Activated CD8-positive, alpha-beta memory T cell treated with anti-CD3 and anti-CD28 coated beads, Interleukin-2, amount 50 U/mL, for 24 hours (primary cell): ENCODE measurements at regions not wholly inside any gene's neighbourhood (a gene's known extent, or its start where the extent isn't known, plus 50 kb on each side); places are given as distances from the start of the nearest gene placed in this dataset.

Experiments used
- DNase-seq: peaks from one replicate; pipeline ENCODE4 v3.0.0-alpha.2; 2020; ENCODE audit errors: extremely low read depth

GRCh38 chr21:37967036-37967435 lies 50.8 kb upstream of the KCNJ6 start:
- DNase-seq = no peak

- DNase-seq = no peak
Measured at GRCh38 chr21:37968744-37969143, 52.5 kb upstream of the KCNJ6 start.

- DNase-seq = no peak
Measured at GRCh38 chr21:37970548-37970947, 54.3 kb upstream of the KCNJ6 start.

- DNase-seq = no peak
Measured at GRCh38 chr21:37971390-37971950, 55.2 kb upstream of the KCNJ6 start.

GRCh38 chr21:37974081-37974480 lies 57.8 kb upstream of the KCNJ6 start:
- no peak for DNase-seq

GRCh38 chr21:37982496-37983318 lies 66.5 kb upstream of the KCNJ6 start:
- no peak for DNase-seq

- DNase-seq = no peak
Measured at GRCh38 chr21:37983336-37984095, 67.3 kb upstream of the KCNJ6 start.

- no peak for DNase-seq
Measured at GRCh38 chr21:37984416-37984815, 68.2 kb upstream of the KCNJ6 start.

GRCh38 chr21:37986000-37986399 lies 69.7 kb upstream of the KCNJ6 start:
- DNase-seq = no peak

- no peak for DNase-seq
Measured at GRCh38 chr21:37986751-37987399, 70.6 kb upstream of the KCNJ6 start.

- DNase-seq = no peak
Measured at GRCh38 chr21:37987668-37988067, 71.4 kb upstream of the KCNJ6 start.

- no peak for DNase-seq
Measured at GRCh38 chr21:37993071-37993470, 76.8 kb upstream of the KCNJ6 start.

- no peak for DNase-seq
Measured at GRCh38 chr21:37994211-37994610, 78.0 kb upstream of the KCNJ6 start.

GRCh38 chr21:38012672-38013071 lies 96.4 kb upstream of the KCNJ6 start:
- no peak for DNase-seq

GRCh38 chr21:38013741-38014140 lies 97.5 kb upstream of the KCNJ6 start:
- DNase-seq = no peak

- no peak for DNase-seq
Measured at GRCh38 chr21:38014298-38014697, 98.0 kb upstream of the KCNJ6 start.

GRCh38 chr21:38027901-38028498 lies 111.7 kb upstream of the KCNJ6 start:
- DNase-seq = no peak

GRCh38 chr21:38032082-38032801 lies 116.0 kb upstream of the KCNJ6 start:
- DNase-seq = no peak

GRCh38 chr21:38036016-38036415 lies 119.8 kb upstream of the KCNJ6 start:
- DNase-seq = no peak

- no peak for DNase-seq
Measured at GRCh38 chr21:38037416-38037815, 121.2 kb upstream of the KCNJ6 start.

- DNase-seq = no peak
Measured at GRCh38 chr21:38039369-38039768, 123.1 kb upstream of the KCNJ6 start.
